NCI-H2107 (cell line): ENCODE measurements at regions not wholly inside any gene's neighbourhood (a gene's known extent, or its start where the extent isn't known, plus 50 kb on each side); places are given as distances from the start of the nearest gene placed in this dataset.

Experiments
- DNase-seq: peaks from one replicate; lab custom pipeline; 2025; lab: John Stamatoyannopoulos, UW

- no peak for DNase-seq
Measured at GRCh38 chr6:167776906-167777627, 49.6 kb upstream of the AFDN start.
